HG03342 (cell line): ENCODE measurements at regions not wholly inside any gene's neighbourhood (a gene's known extent, or its start where the extent isn't known, plus 50 kb on each side); places are given as distances from the start of the nearest gene placed in this dataset.
A peak's percentile ranks its signal among the peaks of the same experiment; 100 is the strongest.
"Not testable (repeated sequence)": the region's sequence is repeated elsewhere in the genome, so short reads cannot be mapped to it uniquely, and the experiment has no call there.

Source experiments
- ATAC-seq: cut with Tn5 transposase; IDR thresholded peaks from one replicate; pipeline ENCODE4 v1.9.1; 2021; ENCODE audit warnings: mild to moderate bottlenecking, moderate library complexity; ENCODE audit not compliant: unreplicated experiment

GRCh38 chr10:11668847-11669610 lies 57.6 kb upstream of the USP6NL start:
- no peak for ATAC-seq

GRCh38 chr10:11667756-11668155 lies 56.3 kb upstream of the USP6NL start:
- no peak for ATAC-seq

GRCh38 chr10:11663763-11664555 lies 52.5 kb upstream of the USP6NL start:
- peak; percentile 76 for ATAC-seq

GRCh38 chr10:11663126-11663515 lies 51.7 kb upstream of the USP6NL start:
- ATAC-seq = not testable (repeated sequence)

- no peak for ATAC-seq
Observed at GRCh38 chr10:11661441-11661840, 50.0 kb upstream of the USP6NL start.
